H9 (cell line): ENCODE measurements at regions not wholly inside any gene's neighbourhood (a gene's known extent, or its start where the extent isn't known, plus 50 kb on each side); places are given as distances from the start of the nearest gene placed in this dataset.

Experiments used
- DNase-seq: peaks from one replicate; pipeline ENCODE4 v3.0.0-alpha.2; 2017
- H2AFZ ChIP-seq: one replicate; pipeline ENCODE4 v1.6.1; 2013; ENCODE audit warnings: mild to moderate bottlenecking, low read length, control low read depth, moderate library complexity
- H2AK5ac ChIP-seq: 2 replicates; pipeline ENCODE4 v1.6.1; 2013; ENCODE audit warnings: low read length, control low read depth, mixed read lengths; ENCODE audit not compliant: insufficient read length
- H2BK120ac ChIP-seq: one replicate; pipeline ENCODE4 v1.6.1; 2013; ENCODE audit warnings: low read depth, mild to moderate bottlenecking, low read length, control low read depth, inconsistent platforms; ENCODE audit not compliant: poor library complexity, severe bottlenecking
- H2BK12ac ChIP-seq: 2 replicates; pipeline ENCODE4 v1.6.1; 2013; ENCODE audit warnings: low read length, control low read depth, mixed read lengths, low read depth; ENCODE audit not compliant: insufficient read length
- H2BK15ac ChIP-seq: 2 replicates; pipeline ENCODE4 v1.6.1; 2013; ENCODE audit warnings: low read depth, low read length, control low read depth
- H2BK20ac ChIP-seq: one replicate; pipeline ENCODE4 v1.6.1; 2013; ENCODE audit warnings: low read depth, mild to moderate bottlenecking, low read length, control low read depth, inconsistent platforms; ENCODE audit not compliant: poor library complexity, severe bottlenecking
- H2BK5ac ChIP-seq: 2 replicates; pipeline ENCODE4 v1.6.1; 2013; ENCODE audit warnings: low read length, control low read depth, mixed read lengths; ENCODE audit not compliant: insufficient read length
- H3K14ac ChIP-seq: 2 replicates; pipeline ENCODE4 v1.6.1; 2013; ENCODE audit warnings: low read length, control low read depth; ENCODE audit not compliant: insufficient read depth
- H3K18ac ChIP-seq: 2 replicates; pipeline ENCODE4 v1.6.1; 2013; ENCODE audit warnings: low read depth, mild to moderate bottlenecking, mixed read lengths, low read length, control low read depth; ENCODE audit not compliant: insufficient read length
- H3K23ac ChIP-seq: 2 replicates; pipeline ENCODE4 v1.6.1; 2013; ENCODE audit warnings: low read length, control low read depth, mixed read lengths, low read depth; ENCODE audit not compliant: insufficient read length
- H3K23me2 ChIP-seq: 2 replicates; pipeline ENCODE4 v1.6.1; 2013; ENCODE audit warnings: low read depth, mild to moderate bottlenecking, mixed read lengths, low read length, control low read depth; ENCODE audit not compliant: insufficient read length, poor library complexity, severe bottlenecking
- H3K27ac ChIP-seq: 2 replicates; pipeline ENCODE4 v1.5.1; 2013; ENCODE audit warnings: low read length, control low read depth, mixed read lengths, low read depth; ENCODE audit not compliant: insufficient read length
- H3K27me3 ChIP-seq: 2 replicates; pipeline ENCODE4 v1.6.1; 2013; ENCODE audit warnings: low read length, control low read depth, inconsistent platforms; ENCODE audit not compliant: insufficient read depth
- H3K4ac ChIP-seq: 2 replicates; pipeline ENCODE4 v1.6.1; 2013; ENCODE audit warnings: low read depth, mild to moderate bottlenecking, control low read depth, inconsistent platforms, low read length, moderate library complexity
- H3K4me1 ChIP-seq: 2 replicates; pipeline ENCODE4 v1.6.1; 2013; ENCODE audit warnings: low read length, control low read depth, inconsistent platforms; ENCODE audit not compliant: insufficient read depth
- H3K4me2 ChIP-seq: 2 replicates; pipeline ENCODE4 v1.6.1; 2013; ENCODE audit warnings: low read length, control low read depth, mixed read lengths; ENCODE audit not compliant: insufficient read length, insufficient read depth
- H3K56ac ChIP-seq: 2 replicates; pipeline ENCODE4 v1.6.1; 2013; ENCODE audit warnings: low read depth, mild to moderate bottlenecking, mixed read lengths, low read length, control low read depth; ENCODE audit not compliant: insufficient read length
- H3K79me1 ChIP-seq: 2 replicates; pipeline ENCODE4 v1.6.1; 2013; ENCODE audit warnings: low read depth, mild to moderate bottlenecking, moderate library complexity, low read length, control low read depth, inconsistent platforms; ENCODE audit not compliant: insufficient read depth, poor library complexity, severe bottlenecking
- H3K79me2 ChIP-seq: 2 replicates; pipeline ENCODE4 v1.6.1; 2013; ENCODE audit warnings: low read length, control low read depth, inconsistent platforms; ENCODE audit not compliant: insufficient read depth
- H3K9ac ChIP-seq: 2 replicates; pipeline ENCODE4 v1.6.1; 2013; ENCODE audit warnings: low read length, control low read depth, mixed read lengths; ENCODE audit not compliant: insufficient read length; ENCODE audit errors: extremely low read depth
- H3K9me3 ChIP-seq: one replicate; pipeline ENCODE4 v1.6.1; 2013; ENCODE audit warnings: low read depth, low read length, inconsistent platforms; ENCODE audit not compliant: control insufficient read depth
- H3T11ph ChIP-seq: one replicate; pipeline ENCODE4 v1.6.1; 2013; ENCODE audit warnings: mild to moderate bottlenecking, low read length, control low read depth, inconsistent platforms
- H4K20me1 ChIP-seq: one replicate; pipeline ENCODE4 v1.6.1; 2013; ENCODE audit not compliant: control insufficient read depth, insufficient read length, insufficient read depth
- H4K5ac ChIP-seq: 2 replicates; pipeline ENCODE4 v1.6.1; 2013; ENCODE audit warnings: low read depth, mild to moderate bottlenecking, mixed read lengths, low read length, control low read depth; ENCODE audit not compliant: insufficient read length
- H4K8ac ChIP-seq: replicated peaks from 2 replicates; pipeline ENCODE4 v1.6.1; 2013; ENCODE audit warnings: low read length, control low read depth, mixed read lengths, low read depth; ENCODE audit not compliant: insufficient read length
- H4K91ac ChIP-seq: 2 replicates; pipeline ENCODE4 v1.6.1; 2013; ENCODE audit warnings: low read depth, mild to moderate bottlenecking, moderate library complexity, mixed read lengths, low read length, control low read depth; ENCODE audit not compliant: insufficient read length
- H3K27ac Mint-ChIP-seq, 3 experiments: 2 replicates in 2 of 3; 3 replicates in 1 of 3; pipeline ENCODE4 v1.8.0; 2020 to 2021; ENCODE audit warnings: mixed read lengths in 3 of 3, mild to moderate bottlenecking in 1 of 3, moderate library complexity in 1 of 3
- H3K27me3 Mint-ChIP-seq: 2 replicates; pipeline ENCODE4 v1.8.0; 2021; ENCODE audit warnings: low read depth, mild to moderate bottlenecking, moderate library complexity, mixed read lengths
- H3K36me3 Mint-ChIP-seq, 3 experiments: 2 replicates in 2 of 3; 3 replicates in 1 of 3; pipeline ENCODE4 v1.8.0; 2020 to 2021; ENCODE audit warnings: low read depth in 3 of 3, mixed read lengths in 3 of 3; ENCODE audit not compliant: insufficient read depth in 1 of 3
- H3K4me1 Mint-ChIP-seq, 2 experiments: 2 replicates each; pipeline ENCODE4 v1.8.0; 2020; ENCODE audit warnings: mixed read lengths in 2 of 2
- H3K4me3 Mint-ChIP-seq, 2 experiments: 2 replicates in 1 of 2; 3 replicates in 1 of 2; pipeline ENCODE4 v1.8.0; 2020 to 2021; ENCODE audit warnings: mild to moderate bottlenecking in 2 of 2, mixed read lengths in 2 of 2, moderate library complexity in 1 of 2
- H3K9me3 Mint-ChIP-seq, 2 experiments: 2 replicates in 1 of 2; 3 replicates in 1 of 2; pipeline ENCODE4 v1.8.0; 2020; ENCODE audit warnings: mild to moderate bottlenecking in 2 of 2, mixed read lengths in 2 of 2, moderate library complexity in 1 of 2
- CTCF ChIP-seq: fragments of 200-600 bp; sonication (generic); conservative IDR thresholded peaks from 3 replicates; pipeline ENCODE4 v1.8.0; 2021; ENCODE audit warnings: antibody characterized with exemption, mild to moderate bottlenecking
- WGBS: extraction: QIAGEN DNeasy Blood & Tissue Kit; methylation state at CpG from one replicate; pipeline ENCODE4 v1.1.7; 2013; ENCODE audit warnings: missing lambda C conversion rate, low lambda C conversion rate, mixed read lengths; ENCODE audit not compliant: insufficient read length; ENCODE audit errors: extremely low coverage; 5-methylcytosine and 5-hydroxymethylcytosine counted together

GRCh38 chr15:39054128-39054732 lies 489.6 kb upstream of the RASGRP1 start:
- no peak overlapping the region for H4K91ac ChIP-seq
- H2BK5ac ChIP-seq, result no peak overlapping the region
- no peak overlapping the region for H3K4ac ChIP-seq
- H3K27ac Mint-ChIP-seq, result no peak overlapping the region
- H3K27ac ChIP-seq, result no peak overlapping the region
- H3K9ac ChIP-seq, result no peak overlapping the region
- H4K20me1 ChIP-seq, result no peaks in the 10 kb centered on the region
- H3K9me3 ChIP-seq, result no peaks in the 10 kb centered on the region
- no peak overlapping the region for H3K14ac ChIP-seq
- no peak overlapping the region for H4K8ac ChIP-seq
- no peak overlapping the region for H2AK5ac ChIP-seq
- no peak overlapping the region for H3T11ph ChIP-seq
- no peak overlapping the region for H3K23ac ChIP-seq
- H3K56ac ChIP-seq, result no peak overlapping the region
- no peak for TF ChIP-seq CTCF
- H2BK120ac ChIP-seq, result no peak overlapping the region
- H3K18ac ChIP-seq, result no peak overlapping the region
- no peak for DNase-seq
- H3K27me3 Mint-ChIP-seq, result no peaks in the 10 kb centered on the region
- no peaks in the 10 kb centered on the region for H3K4me1 ChIP-seq
- H3K23me2 ChIP-seq, result no peaks in the 10 kb centered on the region
- H4K5ac ChIP-seq, result no peak overlapping the region
- H2AFZ ChIP-seq, result no peak overlapping the region
- H3K4me1 Mint-ChIP-seq, result no peaks in the 10 kb centered on the region
- no peak overlapping the region for H2BK12ac ChIP-seq
- H2BK20ac ChIP-seq, result no peak overlapping the region
- no peaks in the 10 kb centered on the region for H3K79me2 ChIP-seq
- WGBS, result no CpG with 5 or more reads among the region's 5 CpGs
- no peak overlapping the region for H3K4me3 Mint-ChIP-seq
- no peak overlapping the region for H2BK15ac ChIP-seq
- H3K9me3 Mint-ChIP-seq, result peaks cover 4 to 7% of the 10 kb centered on the region in 2 experiments
- no peaks in the 10 kb centered on the region for H3K27me3 ChIP-seq
- H3K4me2 ChIP-seq, result no peak overlapping the region
- H3K79me1 ChIP-seq, result no peaks in the 10 kb centered on the region
- H3K36me3 Mint-ChIP-seq, result peaks cover 4 to 8% (median 4%) of the 10 kb centered on the region in 3 experiments; a peak in 5 of 7 replicates
